ENCODE measurements at regions not wholly inside any gene's neighbourhood (a gene's known extent, or its start where the extent isn't known, plus 50 kb on each side); places are given as distances from the start of the nearest gene placed in this dataset.

DNA sequence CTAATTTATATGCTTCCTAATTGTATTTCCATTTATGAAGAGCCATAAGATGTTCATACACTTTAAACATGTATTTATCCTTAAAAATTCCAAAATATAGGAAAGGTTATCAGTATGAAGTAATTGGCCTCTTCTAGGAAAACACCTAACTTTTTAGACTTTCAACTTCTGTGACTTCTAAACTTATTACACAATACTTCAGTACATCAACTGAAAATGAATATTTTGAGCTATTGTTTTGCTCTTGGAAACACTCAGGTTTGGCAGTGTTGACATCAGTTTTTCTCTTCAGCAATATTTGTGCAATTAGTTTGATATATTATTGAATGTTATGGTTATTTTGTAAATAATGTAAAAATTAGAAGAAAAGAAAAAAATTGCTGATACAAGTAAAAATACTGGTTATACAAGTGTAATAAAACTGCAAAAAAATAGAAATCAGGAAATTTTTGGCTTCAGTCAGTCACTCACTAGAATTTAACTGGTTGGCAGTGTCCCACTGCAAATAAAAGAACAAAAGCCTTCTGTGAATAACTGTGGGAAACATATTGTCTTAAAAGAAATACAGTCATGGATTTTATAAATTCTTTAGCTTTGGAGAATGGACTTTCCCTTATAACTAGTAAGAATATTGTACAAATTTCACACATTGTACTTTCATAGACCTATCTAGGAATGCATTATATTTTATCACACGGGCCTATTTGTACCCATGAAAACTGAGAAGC, 635.9 kb downstream of the TLE1 start:
- no peak overlapping the region for H3K4me3 ChIP-seq
- no peaks in the 10 kb centered on the region for H3K4me1 ChIP-seq (replicated peaks in 1 of 2)
- no peak overlapping the region for H3K27ac ChIP-seq
- ATAC-seq (replicated peaks in 6 of 8) = no peak
- 0 to 100% (median 86%) methylated on average over 1 of the region's 1 CpG; no CpG with 5 or more reads in 1 of the 10 experiments for WGBS, 10 experiments
- in situ Hi-C loops (cut with MboI; ENCODE audit: low pct_unique_long_range_greater_than_20kb in 2 of 9, low sequenced_read_pairs in 9 of 9, unreplicated experiment in 9 of 9) = no loop called here

DNA sequence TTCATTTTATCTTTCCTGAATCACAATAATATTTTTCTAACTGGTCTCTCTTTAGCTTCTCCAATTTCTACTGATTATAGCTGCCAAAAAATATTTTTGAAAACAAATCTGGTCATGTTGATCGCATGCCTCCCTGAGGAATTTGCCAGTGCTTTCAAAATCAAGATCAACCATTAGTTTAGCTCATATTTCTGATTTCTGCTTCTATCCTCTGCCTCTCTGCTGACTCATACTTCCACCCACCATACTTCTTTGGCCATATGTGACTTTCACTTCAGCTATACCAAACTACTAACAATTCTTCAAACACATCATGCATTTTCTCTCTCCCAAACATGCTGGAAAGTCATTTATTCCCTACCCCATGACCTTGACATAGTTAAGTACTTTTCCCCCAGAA, 636.5 kb downstream of the TLE1 start:
- WGBS, 10 experiments = 10 to 100% (median 93%) methylated on average over 1 of the region's 1 CpG; no CpG with 5 or more reads in 2 of the 10 experiments

DNA sequence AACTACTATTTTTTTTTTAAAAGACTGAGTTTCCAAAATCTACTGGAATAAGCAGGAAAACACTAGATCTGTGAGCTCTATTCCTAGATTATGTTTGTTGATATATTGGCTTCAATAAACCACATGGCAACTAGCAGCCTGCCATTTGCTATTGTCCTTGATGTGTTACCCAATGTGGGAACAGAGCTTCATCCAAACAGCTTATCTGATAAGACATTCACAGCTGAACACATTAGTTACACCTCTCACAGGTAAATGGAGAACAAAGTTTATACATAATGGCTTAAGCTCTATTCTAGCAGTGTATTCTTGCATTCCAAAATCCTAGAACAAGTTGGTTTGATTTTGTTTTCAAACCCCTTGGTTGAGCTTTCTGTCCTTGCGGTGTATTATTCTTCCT, 642.1 kb downstream of the TLE1 start:
- 50 to 100% (median 80%) methylated on average over 1 of the region's 1 CpG; no CpG with 5 or more reads in 5 of the 10 experiments for WGBS, 10 experiments
- no peak overlapping the region for H3K27ac ChIP-seq
- no peak overlapping the region for H3K4me3 ChIP-seq
- in situ Hi-C loops (cut with MboI; ENCODE audit: low pct_unique_long_range_greater_than_20kb in 2 of 9, low sequenced_read_pairs in 9 of 9, unreplicated experiment in 9 of 9) = no loop called here
- no peak for ATAC-seq (replicated peaks in 6 of 8)
- H3K4me1 ChIP-seq (replicated peaks in 1 of 2) = no peaks in the 10 kb centered on the region

More for the DNA sequence above, 636.5 kb downstream of the TLE1 start:
- in situ Hi-C loops (cut with MboI; ENCODE audit: low pct_unique_long_range_greater_than_20kb in 2 of 9, low sequenced_read_pairs in 9 of 9, unreplicated experiment in 9 of 9) = no loop called here
- H3K27ac ChIP-seq = no peak overlapping the region
- ATAC-seq (replicated peaks in 6 of 8) = no peak
- no peaks in the 10 kb centered on the region for H3K4me1 ChIP-seq (replicated peaks in 1 of 2)
- no peak overlapping the region for H3K4me3 ChIP-seq

DNA sequence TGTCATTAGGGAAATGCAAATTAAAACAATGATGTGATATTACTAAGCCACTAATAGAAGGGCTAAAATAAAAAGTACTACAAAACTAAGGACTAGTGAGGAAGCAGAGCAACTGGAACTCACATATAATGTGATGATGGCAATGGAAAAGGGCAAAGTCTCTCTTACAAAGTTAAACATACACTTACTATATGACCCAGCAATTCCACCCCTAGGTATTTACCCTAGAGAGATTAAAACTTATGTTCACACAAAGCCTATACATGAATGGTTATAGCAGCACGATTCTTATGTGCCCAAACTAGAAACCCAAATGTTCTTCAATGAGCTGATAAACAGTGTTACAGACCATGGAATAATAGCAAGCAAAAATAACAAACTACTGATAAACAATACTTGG, 643.7 kb downstream of the TLE1 start:
- ATAC-seq (replicated peaks in 6 of 8) = no peak
- 9 to 100% (median 94%) methylated on average over 1 of the region's 1 CpG; no CpG with 5 or more reads in 4 of the 10 experiments for WGBS, 10 experiments
- Histone ChIP-seq H3K4me1 (replicated peaks in 1 of 2) (no peaks in the 10 kb centered on the region), H3K4me3 (no peak overlapping the region), H3K27ac (no peak overlapping the region)
- in situ Hi-C loops (cut with MboI; ENCODE audit: low pct_unique_long_range_greater_than_20kb in 2 of 9, low sequenced_read_pairs in 9 of 9, unreplicated experiment in 9 of 9) = no loop called here

DNA sequence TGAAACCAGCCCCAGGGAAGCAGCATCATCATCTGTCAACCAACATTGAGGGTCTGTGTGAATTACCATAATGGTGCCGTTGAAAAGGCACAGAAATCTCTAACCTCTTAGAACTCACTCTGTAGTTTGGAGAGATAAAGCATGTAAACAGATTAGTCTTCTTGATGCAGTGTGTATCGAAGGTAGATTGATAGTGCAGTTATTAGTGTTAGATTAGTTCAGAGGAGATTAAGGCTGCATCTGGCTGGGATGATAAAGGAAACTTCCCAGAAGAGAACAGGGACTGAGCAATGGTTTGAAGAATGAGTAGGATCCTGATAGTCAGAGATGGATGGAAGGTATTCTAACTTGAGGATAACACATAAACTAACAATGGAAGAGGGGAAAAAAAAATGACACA, 651.5 kb downstream of the TLE1 start:
- 0 to 100% (median 79%) methylated on average over 1 to 2 of the region's 2 CpGs; no CpG with 5 or more reads in 3 of the 10 experiments for WGBS, 10 experiments
- Histone ChIP-seq H3K27ac (no peak overlapping the region), H3K4me1 (replicated peaks in 1 of 2) (peaks cover 0 to 1% of the 10 kb centered on the region in 2 donors), H3K4me3 (no peak overlapping the region)
- in situ Hi-C loops (cut with MboI; ENCODE audit: low pct_unique_long_range_greater_than_20kb in 2 of 9, low sequenced_read_pairs in 9 of 9, unreplicated experiment in 9 of 9) = no loop called here
- ATAC-seq (replicated peaks in 6 of 8) = no peak

DNA sequence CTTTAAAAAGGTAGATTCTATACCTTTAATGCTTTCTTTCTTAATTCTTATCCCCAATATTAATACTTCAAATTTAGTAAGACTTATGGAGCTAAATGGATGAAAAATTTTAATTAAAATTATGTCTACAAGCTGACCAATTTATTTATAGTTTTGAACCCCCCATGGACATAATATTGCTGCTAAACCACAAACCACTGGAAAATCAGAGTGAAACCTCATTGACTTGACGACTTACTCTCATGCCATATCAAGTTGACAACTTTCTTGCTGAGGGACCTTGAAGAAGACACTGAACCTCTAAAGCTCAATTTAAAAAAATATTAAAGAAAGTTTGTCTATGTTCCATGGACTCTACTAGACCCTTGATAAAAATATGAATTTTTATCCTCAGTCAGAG, 653.7 kb downstream of the TLE1 start:
- Histone ChIP-seq H3K4me3 (no peak overlapping the region), H3K4me1 (replicated peaks in 1 of 2) (peaks cover 0 to 4% of the 10 kb centered on the region in 2 donors), H3K27ac (no peak overlapping the region)
- no peak for ATAC-seq (replicated peaks in 6 of 8)
- in situ Hi-C loops (cut with MboI; ENCODE audit: low pct_unique_long_range_greater_than_20kb in 2 of 9, low sequenced_read_pairs in 9 of 9, unreplicated experiment in 9 of 9) = no loop called here
- whole genome bisulfite sequencing, 10 experiments = 50 to 100% (median 100%) methylated on average over 1 of the region's 1 CpG; no CpG with 5 or more reads in 1 of the 10 experiments

DNA sequence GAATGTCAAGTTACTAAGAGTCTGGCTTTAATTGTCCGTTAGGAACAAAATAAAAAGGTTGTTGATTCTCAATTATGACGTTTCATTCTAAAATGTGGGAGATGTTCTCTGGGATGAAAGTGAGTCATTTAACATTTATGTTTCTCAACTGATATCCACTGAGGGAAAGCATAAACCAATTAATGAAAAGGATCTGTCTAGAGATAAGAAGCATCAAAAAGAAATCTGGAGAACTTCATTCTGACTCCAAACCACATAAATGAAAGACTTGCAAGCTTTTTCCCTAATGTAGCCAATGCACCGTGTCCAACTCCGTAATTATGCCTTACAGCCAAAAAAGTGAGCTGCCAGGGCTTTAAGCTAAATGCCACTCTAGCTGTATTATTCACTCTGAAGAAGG, 654.2 kb downstream of the TLE1 start:
- 2 to 100% (median 89%) methylated on average over 2 to 4 of the region's 4 CpGs for WGBS, 10 experiments
- ATAC-seq (replicated peaks in 6 of 8) = no peak
- H3K4me1 ChIP-seq (replicated peaks in 1 of 2) = peaks cover 0 to 4% of the 10 kb centered on the region in 2 donors
- no peak overlapping the region for H3K4me3 ChIP-seq
- H3K27ac ChIP-seq = no peak overlapping the region
- in situ Hi-C loops (cut with MboI; ENCODE audit: low pct_unique_long_range_greater_than_20kb in 2 of 9, low sequenced_read_pairs in 9 of 9, unreplicated experiment in 9 of 9) = no loop called here

DNA sequence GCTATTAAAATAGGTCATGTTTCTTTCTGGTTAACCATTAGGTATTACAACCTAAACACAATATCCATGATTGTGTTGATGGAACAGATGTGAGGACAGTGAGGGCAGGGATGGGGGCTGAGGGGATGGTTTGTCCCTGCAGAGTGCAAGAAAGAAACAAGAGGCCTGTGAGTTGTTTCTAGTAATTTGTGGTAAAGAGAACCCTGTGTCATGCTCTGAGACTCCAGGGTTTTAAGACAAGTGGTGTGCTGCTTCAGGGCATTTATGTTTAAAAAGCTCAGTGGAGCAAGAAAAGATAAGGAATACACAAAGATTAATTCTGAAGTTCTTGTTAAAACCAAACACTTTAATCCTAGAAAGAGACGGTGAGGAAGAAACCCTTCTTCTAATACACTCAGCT, 656.5 kb downstream of the TLE1 start:
- WGBS, 10 experiments = 0 to 100% (median 60%) methylated on average over 1 of the region's 1 CpG; no CpG with 5 or more reads in 3 of the 10 experiments
- in situ Hi-C loops (cut with MboI; ENCODE audit: low pct_unique_long_range_greater_than_20kb in 2 of 9, low sequenced_read_pairs in 9 of 9, unreplicated experiment in 9 of 9) = no loop called here
- Histone ChIP-seq H3K27ac (no peak overlapping the region), H3K4me3 (no peak overlapping the region), H3K4me1 (replicated peaks in 1 of 2) (peaks cover 0 to 4% of the 10 kb centered on the region in 2 donors)
- no peak for ATAC-seq (replicated peaks in 6 of 8)

DNA sequence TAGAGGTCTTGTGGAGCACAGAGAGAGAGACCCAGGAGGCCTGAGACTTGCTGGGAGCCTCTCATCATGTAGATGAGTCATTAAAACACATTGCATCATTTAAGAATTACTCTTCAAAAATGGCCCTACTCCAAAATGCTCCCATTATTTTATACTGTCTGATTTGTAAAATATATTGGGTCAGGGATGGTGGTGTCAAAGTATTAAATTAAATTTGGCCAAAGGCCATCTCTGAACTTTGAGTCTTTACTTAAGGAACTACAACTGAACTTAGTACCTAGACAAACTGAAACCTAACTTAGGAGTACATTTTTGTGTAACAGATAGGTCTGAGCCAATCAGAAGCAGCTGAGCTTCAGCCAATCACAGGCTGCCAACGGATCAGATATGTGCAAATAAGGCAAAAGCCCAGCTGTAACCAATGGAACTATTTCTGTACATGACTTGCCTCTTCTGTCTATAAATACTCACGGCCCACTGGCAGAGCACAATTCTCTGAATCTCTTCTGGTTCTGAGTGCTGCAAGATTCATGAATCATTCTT, 657.2 kb downstream of the TLE1 start:
- Histone ChIP-seq H3K4me3 (no peak overlapping the region), H3K4me1 (replicated peaks in 1 of 2) (peaks cover 0 to 4% of the 10 kb centered on the region in 2 donors), H3K27ac (no peak overlapping the region)
- 15 to 92% (median 50%) methylated on average over 1 to 2 of the region's 2 CpGs; no CpG with 5 or more reads in 5 of the 10 experiments for WGBS, 10 experiments
- in situ Hi-C loops (cut with MboI; ENCODE audit: low pct_unique_long_range_greater_than_20kb in 2 of 9, low sequenced_read_pairs in 9 of 9, unreplicated experiment in 9 of 9) = no loop called here
- peak in 1 of 8 experiments; percentile 63 for ATAC-seq (replicated peaks in 6 of 8)

DNA sequence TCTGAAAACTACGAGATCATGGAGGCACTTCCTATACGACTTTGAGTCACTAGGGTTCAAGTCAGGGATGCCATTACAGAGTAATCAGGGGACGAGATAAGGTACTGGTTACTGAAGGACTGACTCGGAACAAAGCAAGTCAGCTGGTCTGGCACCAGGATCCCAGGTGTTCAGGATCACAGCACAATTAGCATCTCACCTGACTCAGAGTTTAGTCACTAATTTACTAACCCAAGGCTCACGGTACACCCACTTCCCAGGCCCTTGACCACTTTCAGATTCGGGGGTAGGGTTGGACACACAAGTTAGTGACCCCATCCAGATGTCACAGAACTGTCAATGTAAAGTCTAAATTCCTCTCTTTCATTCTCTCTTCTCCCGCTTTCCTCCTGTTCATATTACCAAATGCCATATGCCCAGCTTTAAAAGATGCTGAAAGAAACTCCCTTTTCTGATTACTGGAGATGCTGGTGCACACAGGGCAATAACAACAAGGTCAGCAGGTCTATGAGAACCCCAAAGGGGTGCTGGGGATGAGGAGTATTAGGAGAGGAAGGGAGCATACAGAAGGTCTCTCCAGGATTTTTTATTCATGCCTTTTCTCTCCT, 657.8 kb downstream of the TLE1 start:
- in situ Hi-C loops (cut with MboI; ENCODE audit: low pct_unique_long_range_greater_than_20kb in 2 of 9, low sequenced_read_pairs in 9 of 9, unreplicated experiment in 9 of 9) = no loop called here
- Histone ChIP-seq H3K4me3 (no peak overlapping the region), H3K27ac (no peak overlapping the region), H3K4me1 (replicated peaks in 1 of 2) (peaks cover 0 to 4% of the 10 kb centered on the region in 2 donors)
- WGBS, 10 experiments = 65 to 100% (median 95%) methylated on average over 1 to 7 of the region's 7 CpGs
- ATAC-seq (replicated peaks in 6 of 8) = no peak

DNA sequence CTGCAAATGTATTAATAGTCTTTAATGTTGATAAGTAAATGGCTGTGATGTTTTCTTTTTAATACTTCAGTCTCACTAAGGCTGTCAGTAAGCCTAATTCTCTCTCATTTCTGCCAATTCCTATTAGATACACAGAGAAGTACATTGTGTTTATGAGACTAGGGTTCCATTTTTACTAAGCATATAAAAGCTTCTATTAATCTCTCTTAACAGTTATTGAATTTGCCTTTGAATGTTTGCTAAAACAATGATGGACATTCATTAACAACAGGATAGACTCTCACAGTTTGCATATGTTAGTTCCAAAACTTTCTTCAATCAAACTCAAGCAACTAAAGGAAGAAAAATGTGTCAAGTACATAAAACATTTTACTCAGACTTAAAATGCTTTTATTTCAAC, 659.3 kb downstream of the TLE1 start:
- in situ Hi-C loops (cut with MboI; ENCODE audit: low pct_unique_long_range_greater_than_20kb in 2 of 9, low sequenced_read_pairs in 9 of 9, unreplicated experiment in 9 of 9) = no loop called here
- ATAC-seq (replicated peaks in 6 of 8) = no peak
- Histone ChIP-seq H3K27ac (no peak overlapping the region), H3K4me1 (replicated peaks in 1 of 2) (peaks cover 0 to 4% of the 10 kb centered on the region in 2 donors), H3K4me3 (no peak overlapping the region)

DNA sequence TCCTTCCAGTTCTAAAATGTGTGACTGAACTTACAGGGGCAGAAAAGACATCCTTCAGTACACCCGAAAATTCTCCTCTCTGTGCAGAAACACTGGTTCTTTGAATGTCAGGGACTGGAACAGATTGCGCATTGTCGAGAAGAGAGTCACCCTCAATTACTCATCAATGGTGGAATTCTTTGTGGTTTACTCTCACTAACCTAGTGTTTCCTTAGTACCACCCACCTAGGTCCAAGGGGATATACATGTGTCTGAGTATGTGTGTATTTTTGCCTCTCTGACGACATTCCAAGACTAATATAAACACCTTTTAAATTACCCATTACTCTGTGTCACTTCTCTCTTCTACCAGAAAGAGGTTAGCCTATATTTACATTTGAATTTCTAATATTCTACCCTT, 660.8 kb downstream of the TLE1 start:
- no peak overlapping the region for H3K27ac ChIP-seq
- H3K4me3 ChIP-seq = no peak overlapping the region
- ATAC-seq (replicated peaks in 6 of 8) = peak in 2 of 8 experiments; percentile 18 to 87
- H3K4me1 ChIP-seq (replicated peaks in 1 of 2) = peaks cover 0 to 4% of the 10 kb centered on the region in 2 donors
- in situ Hi-C loops (cut with MboI; ENCODE audit: low pct_unique_long_range_greater_than_20kb in 2 of 9, low sequenced_read_pairs in 9 of 9, unreplicated experiment in 9 of 9) = no loop called here
- WGBS, 10 experiments = 14 to 95% (median 78%) methylated on average over 1 to 4 of the region's 4 CpGs

DNA sequence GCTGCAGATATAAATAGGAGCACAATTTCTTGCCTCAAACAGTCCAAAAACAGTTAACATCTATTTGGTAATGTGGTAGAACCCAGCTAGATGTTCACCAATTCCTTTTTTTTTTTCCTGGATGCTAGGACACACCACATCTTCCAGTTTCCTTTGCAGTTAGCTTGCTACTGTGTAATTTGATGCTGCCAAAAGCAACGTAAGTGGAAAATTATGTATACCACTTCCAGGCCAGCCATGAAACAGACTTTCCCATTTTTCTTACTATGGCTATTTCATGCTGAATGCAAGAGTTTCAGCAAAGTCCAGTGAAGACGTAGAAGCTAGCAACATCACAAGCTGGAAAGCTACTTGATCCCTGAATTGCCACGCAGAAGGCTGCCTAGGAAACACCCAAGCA, 667.2 kb downstream of the TLE1 start:
- in situ Hi-C loops (cut with MboI; ENCODE audit: low pct_unique_long_range_greater_than_20kb in 2 of 9, low sequenced_read_pairs in 9 of 9, unreplicated experiment in 9 of 9) = no loop called here
- H3K4me1 ChIP-seq (replicated peaks in 1 of 2) = no peaks in the 10 kb centered on the region
- 11 to 100% (median 69%) methylated on average over 1 to 3 of the region's 3 CpGs; no CpG with 5 or more reads in 2 of the 10 experiments for WGBS, 10 experiments
- H3K4me3 ChIP-seq = no peak overlapping the region
- no peak overlapping the region for H3K27ac ChIP-seq
- no peak for ATAC-seq (replicated peaks in 6 of 8)
